ENCODE measurements at regions not wholly inside any gene's neighbourhood (a gene's known extent, or its start where the extent isn't known, plus 50 kb on each side); places are given as distances from the start of the nearest gene placed in this dataset.
"Not testable (repeated sequence)": the region's sequence is repeated elsewhere in the genome, so short reads cannot be mapped to it uniquely, and the experiment has no call there.

DNA sequence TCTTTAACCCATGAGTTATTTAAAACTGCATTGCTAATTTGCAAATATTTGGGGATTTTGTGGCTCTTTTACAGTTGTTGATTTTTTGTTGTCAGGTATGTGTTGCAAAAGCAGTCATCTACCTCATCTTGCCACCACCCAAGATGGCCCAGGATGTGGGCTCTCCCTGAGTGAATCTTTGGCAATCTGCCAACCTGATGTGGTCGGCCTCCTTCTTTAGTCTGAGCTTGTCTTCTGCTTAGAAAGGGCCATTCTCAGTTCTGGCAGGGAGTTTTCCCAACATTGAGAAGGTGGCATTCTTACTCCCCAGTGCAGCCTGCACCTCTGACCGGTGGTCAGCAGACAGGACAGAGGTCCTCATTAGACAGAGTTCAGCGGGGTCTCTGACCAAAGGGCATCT lies 957.2 kb downstream of the TUBA3C start:
- TF ChIP-seq, protein P1, sequence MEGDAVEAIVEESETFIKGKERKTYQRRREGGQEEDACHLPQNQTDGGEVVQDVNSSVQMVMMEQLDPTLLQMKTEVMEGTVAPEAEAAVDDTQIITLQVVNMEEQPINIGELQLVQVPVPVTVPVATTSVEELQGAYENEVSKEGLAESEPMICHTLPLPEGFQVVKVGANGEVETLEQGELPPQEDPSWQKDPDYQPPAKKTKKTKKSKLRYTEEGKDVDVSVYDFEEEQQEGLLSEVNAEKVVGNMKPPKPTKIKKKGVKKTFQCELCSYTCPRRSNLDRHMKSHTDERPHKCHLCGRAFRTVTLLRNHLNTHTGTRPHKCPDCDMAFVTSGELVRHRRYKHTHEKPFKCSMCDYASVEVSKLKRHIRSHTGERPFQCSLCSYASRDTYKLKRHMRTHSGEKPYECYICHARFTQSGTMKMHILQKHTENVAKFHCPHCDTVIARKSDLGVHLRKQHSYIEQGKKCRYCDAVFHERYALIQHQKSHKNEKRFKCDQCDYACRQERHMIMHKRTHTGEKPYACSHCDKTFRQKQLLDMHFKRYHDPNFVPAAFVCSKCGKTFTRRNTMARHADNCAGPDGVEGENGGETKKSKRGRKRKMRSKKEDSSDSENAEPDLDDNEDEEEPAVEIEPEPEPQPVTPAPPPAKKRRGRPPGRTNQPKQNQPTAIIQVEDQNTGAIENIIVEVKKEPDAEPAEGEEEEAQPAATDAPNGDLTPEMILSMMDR (IDR thresholded peaks at IDR 0.05) = not testable (repeated sequence)
- not testable (repeated sequence) for TF ChIP-seq POLR2A (IDR thresholded peaks at IDR 0.05)

Measured in heart left ventricle (tissue), 13 donors.